ENCODE measurements at regions not wholly inside any gene's neighbourhood (a gene's known extent, or its start where the extent isn't known, plus 50 kb on each side); places are given as distances from the start of the nearest gene placed in this dataset.
"Not testable (repeated sequence)": the region's sequence is repeated elsewhere in the genome, so short reads cannot be mapped to it uniquely, and the experiment has no call there.

DNA sequence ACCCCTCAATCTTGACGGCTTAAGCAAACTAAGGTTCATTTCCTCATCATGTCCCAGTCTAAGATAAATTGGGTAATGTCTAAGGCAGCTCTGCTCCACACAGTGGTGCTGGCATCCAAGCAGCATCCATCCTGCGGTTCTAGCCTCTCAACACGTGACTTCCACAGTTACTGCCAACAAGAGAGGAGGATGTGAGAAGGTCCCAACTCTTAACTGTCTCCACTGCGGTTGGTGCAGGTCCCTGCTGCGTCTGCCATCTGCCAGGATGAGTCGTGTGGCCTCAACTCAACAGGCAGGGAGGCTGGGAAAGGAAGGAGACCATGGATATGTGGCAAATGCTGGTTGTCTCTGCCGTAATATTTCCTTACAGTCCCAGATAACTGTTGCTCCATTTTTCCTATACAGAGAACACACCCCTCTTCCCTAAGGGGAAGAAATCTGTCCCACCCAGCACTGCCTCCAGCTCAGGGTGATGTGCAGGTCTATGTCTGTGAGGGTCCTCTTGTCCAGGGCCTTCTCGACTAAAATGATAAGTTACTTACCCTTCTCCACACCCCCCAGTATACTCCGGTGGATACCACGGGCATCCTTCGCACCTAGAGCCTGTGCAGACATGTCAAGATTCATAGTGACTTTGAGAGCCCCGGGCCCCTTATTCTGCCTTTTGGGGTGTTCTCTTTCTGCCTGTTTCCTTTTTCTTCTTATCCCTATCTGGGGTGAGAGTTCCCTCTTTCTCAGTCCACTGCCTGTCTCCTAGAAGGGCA lies 64.7 kb downstream of the KCNJ18 start:
- DNase-seq (ENCODE audit: low spot score) = no peak

DNA sequence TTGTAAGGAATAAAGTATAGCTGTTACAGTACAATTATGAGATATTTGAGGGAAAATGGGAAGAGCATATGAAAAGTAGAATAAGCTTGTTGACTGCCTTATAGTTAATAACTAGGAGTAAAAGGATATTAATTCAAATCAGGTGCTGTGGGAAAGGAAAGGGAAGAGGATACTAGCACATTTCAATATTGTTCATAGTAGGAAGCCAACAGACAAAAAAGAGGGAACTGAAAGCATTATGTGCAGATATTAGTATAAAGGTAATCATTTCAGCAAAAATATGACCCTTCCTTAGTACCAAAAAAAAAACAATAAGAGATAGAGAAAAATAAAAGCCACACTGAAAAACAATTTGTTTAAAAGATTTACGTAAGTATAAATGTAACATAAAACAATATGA lies 67.3 kb downstream of the KCNJ18 start:
- not testable (repeated sequence) for DNase-seq (ENCODE audit: low spot score)

DNA sequence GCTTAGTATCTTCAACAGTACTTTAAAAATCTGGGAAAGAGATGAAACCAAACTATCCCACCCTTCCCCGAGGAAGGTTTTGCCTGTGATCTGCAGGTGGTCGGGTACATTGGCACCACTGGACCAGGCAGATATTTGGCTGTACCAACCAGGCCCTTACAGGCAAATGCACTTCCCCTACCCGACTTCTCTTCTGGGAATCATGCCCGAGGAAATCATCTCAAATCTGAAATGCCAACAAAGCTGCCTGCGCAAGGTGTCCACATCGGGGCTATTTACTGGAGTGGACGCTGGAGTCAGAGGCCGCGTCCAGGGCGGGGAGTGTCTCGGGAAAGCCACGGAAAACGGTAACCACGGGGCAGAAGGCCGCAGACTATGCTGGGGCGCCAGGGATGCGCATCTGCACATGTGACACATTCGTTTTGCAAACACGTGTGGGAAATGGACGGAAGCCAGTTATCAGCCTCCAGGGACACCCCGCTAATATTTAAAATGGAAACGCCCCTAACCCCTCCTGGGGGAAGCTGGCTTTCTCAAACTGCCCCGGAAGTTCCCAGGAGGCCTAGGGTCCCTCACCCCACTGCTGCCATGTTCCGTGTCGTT lies 71.5 kb downstream of the KCNJ18 start:
- DNase-seq (ENCODE audit: low spot score) = not testable (repeated sequence)

DNA sequence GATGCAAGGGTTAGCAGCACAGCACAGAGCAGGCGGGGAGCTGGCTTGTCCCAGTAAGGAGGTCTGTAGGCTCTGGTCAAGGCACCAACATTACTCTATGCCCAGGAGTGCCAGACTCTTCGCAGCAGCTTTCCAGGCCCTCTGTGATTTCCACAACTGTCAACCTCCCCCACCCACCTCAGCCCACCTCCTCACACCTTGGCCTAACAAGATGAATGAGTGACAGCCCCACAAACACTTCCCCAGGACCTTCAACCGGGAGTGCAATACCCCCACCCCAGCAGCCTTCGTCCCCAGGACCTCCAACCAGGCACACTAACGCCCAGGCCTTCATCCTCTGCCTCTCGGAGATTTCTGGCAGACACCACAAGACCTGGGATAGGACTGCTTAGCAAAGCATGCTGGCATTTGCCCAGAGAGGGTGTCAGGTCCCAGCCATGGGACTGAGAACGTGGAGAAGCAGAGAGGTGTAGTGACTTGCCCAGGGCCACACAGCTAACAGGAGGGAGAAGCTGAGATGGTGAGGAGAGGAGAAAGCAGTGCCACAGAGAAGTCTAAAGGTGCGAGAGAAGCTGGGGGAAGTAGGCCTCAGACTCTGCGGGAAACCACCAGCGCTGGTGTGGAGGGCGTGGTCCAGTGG lies 73.4 kb downstream of the KCNJ18 start:
- DNase-seq (ENCODE audit: low spot score) = peak; percentile 27

DNA sequence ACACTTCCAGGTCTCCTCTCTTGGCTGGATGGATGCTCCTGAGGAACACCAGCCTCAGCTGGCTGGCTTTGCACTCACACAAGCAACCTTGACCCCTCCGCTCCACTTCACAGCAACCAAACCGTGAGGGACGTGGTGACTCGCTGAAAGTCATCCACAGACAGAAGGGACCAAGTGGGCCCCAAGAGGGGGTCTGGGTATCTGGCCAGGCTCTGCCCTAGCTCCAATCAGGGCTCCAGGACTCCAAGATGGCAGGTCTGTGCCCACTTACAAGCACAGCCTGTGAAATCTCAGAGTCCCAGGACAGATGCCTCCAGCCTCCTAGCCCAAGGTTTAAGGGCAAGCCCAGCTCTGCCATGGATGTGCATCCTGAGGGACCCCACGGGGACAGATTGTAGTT lies 74.2 kb downstream of the KCNJ18 start:
- not testable (repeated sequence) for DNase-seq (ENCODE audit: low spot score)

DNA sequence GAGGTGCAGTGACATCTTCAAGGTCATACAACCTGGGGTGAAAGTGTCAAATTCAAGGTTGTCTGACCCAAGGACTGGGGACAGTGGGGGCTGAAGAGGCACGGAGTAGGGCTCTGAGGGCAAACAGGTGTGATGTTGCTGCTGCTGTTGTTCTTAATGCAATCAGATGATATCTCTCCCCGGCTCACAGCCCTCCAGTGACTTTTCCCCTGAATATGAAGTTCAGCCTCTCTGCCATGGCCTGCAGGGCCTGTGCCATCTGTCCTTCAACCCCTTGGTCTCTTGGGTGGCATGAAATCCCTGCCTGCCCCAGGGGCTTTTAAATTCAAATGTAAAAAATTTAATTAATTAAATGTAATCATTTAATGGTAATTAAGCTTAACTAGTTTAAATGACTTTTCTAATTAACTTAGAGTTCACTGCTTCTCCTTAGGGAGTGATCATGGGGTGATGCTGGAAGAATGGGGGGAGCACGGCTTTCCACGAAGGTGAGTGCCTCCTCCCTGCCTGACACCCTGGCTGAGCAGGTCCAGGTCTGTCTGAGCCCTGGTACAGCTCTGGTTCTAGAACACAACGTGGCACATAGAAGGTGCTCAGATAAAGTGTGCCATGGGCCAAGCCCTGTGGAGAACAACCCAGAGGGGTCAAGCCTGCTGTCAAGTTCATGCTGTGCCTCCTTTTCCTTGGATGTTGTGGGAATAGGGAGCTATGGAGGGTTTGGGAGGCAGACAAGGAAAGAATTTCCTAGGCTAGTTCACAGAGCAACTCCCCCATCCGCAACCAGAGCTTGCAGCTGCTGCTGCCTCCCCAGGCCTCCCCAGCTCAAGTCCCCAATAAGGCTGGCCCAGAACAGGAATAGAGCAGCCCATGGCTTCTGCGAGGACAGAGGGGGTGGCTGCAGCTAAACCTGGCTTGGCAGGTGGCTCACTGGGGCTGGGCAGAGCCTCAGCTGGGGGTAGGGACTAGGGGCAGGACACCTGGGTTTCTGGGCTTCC lies 75.1 kb downstream of the KCNJ18 start:
- DNase-seq (ENCODE audit: low spot score) = not testable (repeated sequence)

DNA sequence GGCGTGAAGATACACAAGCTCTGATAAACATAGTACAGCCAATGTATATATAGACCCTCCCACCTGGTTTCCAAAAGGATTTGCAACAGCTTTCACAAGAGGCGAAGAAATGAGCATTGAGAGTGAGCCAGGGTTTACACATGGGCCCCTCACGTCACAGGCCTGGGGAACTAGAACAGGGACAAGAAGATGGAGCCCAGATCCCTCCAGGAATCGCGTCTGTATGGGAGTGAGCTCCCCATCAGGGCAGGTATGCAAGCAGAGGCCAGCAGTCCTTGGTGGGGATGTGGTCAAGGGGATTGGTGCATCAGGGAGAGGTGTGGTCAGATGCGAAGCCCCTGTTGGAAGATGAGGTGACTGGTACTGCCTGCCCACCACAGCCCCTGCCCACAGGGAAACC lies 75.9 kb downstream of the KCNJ18 start:
- not testable (repeated sequence) for DNase-seq (ENCODE audit: low spot score)

DNA sequence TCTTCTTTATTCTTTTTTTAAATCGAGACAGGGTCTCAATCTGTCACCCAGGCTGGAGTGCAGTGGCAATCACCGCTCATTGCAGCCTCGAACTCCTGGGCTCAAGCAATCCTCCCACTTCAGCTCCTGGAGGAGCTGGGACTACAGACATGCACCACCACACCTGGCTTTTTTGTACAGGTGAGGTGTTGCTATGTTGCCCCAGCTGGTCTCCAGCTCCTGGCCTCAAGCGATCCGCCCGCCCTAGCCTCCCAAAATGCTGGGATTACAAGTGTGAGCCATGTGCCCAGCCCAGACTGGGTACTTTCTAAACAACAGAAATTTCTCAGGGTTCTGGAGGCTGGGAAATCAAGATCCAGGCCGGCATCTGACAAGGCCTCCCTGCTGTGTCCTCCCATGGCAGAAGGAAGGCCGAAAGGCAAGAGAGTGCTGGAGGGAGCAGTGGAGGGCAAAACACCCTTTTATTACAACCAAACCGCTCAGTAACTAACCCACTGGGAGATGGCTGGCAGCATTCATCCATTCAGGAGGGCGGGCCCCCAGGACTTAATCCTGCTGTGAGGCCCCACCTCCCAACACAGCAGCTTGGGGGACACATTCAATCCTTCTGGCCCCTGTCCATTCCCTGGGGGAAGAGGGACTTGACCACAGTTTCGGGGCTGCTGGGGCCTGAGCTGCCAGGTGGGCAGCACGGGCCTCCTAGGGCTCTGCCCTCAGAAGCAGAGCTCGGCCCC lies 76.6 kb downstream of the KCNJ18 start:
- peak; percentile 31 for DNase-seq (ENCODE audit: low spot score)

DNA sequence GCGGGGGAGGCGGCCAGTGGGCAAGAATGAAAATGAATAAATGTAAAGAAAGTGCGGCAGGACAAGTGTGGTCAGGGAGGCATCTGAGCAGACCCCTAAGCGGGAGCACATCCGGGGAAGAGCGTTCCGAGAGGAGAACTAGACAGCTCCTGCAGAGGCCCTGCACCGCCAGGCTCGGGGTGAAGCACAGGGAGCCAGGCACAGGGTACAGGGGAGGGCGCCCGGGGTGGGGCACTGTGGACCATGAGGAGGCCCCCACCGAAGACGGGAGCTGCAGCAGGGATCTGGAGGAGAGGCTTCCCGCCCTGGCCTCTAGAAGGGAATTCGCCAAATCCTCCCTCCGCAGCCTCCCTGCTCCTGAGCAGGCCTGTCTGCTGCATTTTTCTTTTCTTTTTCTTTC lies 77.5 kb downstream of the KCNJ18 start:
- peak; percentile 30 for DNase-seq (ENCODE audit: low spot score)

DNA sequence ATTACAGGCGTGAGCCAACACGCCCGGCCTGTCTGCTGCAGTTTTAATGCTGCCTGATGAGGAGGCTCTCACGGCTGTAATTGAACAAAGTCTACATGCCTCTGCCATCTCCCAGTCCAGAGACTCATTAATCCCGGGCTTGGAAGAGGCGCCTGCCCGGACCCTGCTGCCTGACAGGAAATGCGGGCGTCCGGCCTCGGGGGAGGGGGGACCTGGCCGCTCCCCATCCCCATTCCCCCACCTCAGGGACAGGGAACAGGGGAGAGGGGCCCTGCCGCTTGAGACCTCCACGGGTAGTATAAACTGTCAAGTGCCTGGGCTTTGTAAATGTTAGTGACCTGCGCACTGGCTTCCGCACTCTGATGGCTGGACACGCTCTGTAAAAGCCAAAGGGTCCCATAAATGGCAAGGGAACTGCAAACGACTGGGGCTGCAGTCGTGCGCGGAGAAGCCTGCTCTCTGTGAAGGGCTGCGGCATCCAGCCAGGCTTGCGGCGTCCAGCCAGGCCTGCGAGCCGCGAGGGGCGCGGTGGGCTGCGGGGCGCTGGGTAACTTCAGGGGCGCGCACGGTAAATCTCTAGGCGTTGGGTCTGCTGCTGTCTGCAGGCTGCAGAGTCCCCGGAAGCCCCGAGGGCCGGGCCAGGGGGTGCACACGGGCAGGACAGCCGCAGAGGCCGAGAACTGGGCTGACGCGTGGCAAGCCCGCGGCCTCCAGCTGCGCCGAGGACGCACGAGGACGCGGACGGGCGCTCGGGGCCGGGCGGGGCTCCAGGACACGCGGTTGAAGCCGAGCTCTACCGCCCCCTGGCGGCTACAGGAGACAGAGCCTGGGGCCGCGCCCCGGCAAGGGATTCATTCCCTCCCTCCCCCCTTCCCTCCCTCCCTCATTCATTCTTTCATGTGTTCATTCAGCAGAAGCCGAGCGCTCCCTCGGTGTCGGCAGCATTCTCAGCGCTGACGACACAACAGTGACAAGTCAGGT lies 78.4 kb downstream of the KCNJ18 start:
- not testable (repeated sequence) for DNase-seq (ENCODE audit: low spot score)

DNA sequence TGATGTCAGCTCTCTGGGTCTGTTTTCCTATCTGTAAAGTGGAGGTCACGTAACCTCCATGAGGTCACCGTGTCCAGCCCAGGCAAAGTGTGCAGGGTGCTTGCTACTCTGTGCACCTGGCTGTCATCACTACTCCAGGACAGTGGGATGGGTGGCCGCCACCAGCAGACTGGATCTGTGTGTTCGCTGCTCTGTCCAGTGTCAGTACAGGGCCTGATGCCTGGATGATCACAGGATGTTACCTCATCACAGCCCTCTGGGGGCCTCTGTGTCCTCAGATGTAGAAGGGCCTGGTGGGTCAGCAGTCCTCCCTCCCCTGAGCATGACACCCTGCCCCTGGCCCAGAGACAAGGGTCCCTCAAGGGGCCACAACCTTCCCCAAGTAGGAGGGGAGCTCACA lies 80.0 kb downstream of the KCNJ18 start:
- no peak for DNase-seq (ENCODE audit: low spot score)

DNA sequence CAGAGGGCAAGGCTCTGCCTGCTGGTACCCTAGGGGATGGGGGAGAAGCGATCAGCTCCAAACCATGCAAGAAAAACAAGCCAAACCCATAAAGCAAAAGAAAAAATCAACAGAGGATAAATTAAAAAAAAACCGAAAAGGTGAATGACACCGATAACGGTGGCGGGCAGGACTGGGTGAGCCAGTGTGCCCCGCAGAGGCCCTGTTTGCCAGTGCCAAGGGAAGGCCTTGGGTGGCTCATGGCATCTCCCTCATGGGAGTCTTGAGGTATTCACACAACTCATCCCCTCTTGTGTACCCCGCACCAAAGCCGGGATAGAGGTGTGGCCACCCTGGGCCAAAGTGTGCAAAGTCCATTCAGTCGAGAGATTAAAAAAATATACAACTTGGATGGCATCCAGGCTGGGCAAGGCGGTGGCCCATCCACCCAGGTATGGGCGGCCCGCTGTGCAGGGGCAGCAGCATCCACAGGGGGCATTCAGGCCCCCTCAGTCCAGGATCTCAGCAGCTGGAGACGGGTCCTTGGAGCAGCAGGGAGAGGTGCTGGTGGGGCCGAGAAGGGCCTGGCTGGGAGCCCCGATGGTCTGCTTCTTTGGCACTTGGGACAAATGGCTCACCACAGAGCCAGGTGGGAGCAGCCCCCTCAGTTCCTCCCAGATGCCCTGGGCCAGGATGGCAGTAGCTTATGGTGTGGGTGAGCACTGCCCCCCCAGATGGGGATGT lies 80.8 kb downstream of the KCNJ18 start:
- not testable (repeated sequence) for DNase-seq (ENCODE audit: low spot score)

DNA sequence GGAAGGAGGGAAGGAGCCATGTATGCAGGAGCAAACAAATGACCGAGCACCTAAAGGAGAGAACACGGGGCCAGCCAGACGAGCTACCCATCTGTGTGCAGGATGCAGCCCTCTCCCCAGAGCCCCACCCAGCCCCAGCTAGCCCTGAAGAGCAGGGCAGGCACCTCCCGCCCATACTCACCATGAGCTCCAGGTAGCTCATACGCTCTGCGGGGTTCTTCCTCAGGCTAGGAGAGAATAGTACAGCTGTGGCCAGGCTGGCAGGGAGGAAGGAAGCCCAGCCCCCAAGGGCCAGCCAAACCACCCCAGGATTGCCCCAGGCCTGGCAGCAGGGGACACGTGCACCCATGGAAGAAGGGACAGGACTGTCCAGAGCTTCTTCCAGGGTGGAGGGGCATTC lies 81.9 kb downstream of the KCNJ18 start:
- no peak for DNase-seq (ENCODE audit: low spot score)

DNA sequence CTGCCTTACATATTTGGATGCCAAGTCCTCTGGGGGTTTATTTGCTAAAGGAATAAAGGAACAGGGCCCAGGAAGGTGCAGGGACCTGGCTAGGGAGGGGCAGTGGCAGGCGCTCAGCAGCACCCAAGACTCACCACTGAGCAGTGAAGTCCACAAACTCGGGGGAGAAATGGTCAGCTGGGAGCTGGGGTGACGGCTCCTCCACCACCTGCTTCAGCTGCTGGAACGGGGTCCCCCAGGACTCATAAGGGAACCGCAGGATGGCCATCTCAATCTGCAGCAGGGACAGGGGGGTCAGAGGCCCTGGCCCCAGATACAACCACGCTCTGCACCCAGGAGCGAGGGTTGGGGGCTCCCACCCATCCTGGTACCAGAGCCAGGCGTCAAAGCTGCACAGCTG lies 83.2 kb downstream of the KCNJ18 start:
- DNase-seq (ENCODE audit: low spot score) = not testable (repeated sequence)

DNA sequence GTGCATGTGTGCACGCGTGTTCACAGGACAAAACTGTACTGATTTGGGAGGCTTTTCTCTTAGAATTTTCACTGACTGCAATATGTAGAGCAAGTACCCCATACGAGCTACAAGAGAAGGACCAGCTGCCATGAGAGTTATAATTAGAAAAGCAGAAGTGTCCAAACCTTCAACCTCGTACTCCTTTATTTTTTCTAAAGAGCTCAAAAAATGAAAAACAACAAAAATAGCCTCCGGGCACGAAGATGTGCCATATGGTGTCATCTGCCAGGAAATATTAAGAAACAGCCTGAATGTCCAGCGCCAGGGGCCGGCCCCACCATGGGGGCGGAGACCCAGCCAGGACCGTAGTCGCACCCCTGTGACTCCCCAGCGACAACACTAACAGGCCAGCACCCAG lies 84.6 kb downstream of the KCNJ18 start:
- not testable (repeated sequence) for DNase-seq (ENCODE audit: low spot score)

DNA sequence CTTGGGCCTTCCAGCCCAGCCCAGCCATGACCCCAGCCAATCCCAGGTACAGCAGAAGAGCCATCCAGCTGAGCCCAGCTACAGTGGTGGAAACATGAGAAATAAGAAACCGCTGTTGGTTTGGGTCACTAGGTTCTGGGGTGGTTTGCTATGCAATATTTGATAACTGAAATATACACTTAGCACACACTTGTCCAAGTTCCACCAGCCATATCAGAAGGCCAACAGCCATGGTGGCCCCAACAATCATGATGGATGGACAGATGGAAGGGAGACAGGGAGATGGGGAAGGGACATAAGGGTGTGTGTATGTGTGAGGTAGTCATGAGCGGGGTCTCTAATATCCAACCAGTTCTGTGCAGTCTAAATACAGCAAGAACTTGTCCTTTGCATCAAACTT lies 86.5 kb downstream of the KCNJ18 start:
- DNase-seq (ENCODE audit: low spot score) = not testable (repeated sequence)

DNA sequence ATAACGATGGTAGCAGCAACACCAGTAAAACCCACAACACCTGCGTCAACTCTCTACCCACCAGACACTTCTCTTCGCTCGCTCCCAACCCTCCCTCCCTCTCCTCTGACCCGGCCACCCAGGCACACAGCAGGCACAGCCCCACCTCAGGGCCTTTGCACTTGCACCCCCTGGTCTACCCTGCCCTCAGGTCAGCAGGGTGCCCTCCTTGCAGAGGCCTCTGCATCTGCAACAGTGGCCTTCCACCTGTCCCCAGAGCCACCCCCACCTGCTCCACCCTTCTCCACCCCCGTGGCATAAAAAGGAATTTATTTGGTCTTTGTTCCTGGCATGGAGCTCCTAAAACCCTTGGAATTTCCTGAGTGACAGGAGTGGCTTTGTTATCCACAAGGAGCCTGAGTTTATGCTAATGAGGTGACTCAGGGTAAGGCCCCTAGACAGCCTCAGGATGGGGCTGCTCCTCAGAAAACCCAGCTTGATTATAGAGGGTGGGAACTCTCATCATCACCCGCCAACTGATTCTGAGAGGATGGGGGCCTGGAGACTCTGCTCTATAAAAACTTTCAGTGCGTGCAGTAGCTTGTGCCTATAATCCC lies 88.1 kb downstream of the KCNJ18 start:
- DNase-seq (ENCODE audit: low spot score) = peak; percentile 29

DNA sequence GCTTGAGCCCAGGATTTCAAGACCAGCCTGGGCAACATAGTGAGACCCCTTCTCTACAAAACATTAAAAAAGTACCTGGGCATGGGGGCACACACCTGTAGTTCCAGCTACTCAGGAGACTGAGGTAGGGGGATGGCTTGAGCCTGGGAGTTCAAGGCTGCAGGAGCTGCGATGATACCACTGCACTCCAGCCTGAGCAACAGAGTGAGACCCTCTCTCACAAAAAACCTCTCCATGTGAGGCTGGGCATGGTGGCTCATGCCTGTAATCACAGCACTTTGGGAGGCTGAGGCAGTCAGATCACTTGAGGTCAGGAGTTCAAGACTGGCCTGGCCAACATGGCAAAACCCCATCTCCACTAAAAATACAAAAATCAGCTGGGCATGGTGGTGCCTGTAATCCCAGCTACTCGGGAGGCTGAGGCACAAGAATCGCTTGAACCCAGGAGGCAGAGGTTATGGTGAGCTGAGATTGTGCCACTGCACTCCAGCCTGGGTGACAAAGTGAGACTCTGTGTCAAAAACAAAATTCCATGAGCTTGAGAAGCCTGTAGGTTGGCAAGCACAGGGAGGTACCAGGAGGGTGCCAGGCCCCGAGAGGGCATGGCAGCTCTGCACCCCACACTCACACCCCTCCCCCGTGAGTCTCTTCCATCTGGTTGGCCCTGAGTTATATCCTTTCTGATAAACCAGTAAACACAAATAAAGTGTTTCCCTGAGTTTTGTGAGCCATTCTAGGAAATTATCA lies 88.8 kb downstream of the KCNJ18 start:
- peak; percentile 36 for DNase-seq (ENCODE audit: low spot score)

Data from ureter (tissue), 1 donor.